HepG2 (cell line): ENCODE measurements at regions not wholly inside any gene's neighbourhood (a gene's known extent, or its start where the extent isn't known, plus 50 kb on each side); places are given as distances from the start of the nearest gene placed in this dataset.

ENCODE experiments used
- ATAC-seq: fragments of 200-7000 bp; cut with Tn5 transposase; 3 replicates; pipeline ENCODE4 v1.9.1; 2020; ENCODE audit warnings: mild to moderate bottlenecking, moderate library complexity
- BruUV-seq: library from RNA; stranded (reverse); fragments of 400-500 nt; replicated peaks from 2 replicates; lab custom pipeline; 2021; lab: Mats Ljungman, UMichigan
- CTCF ChIA-PET: fragments of 300-600 bp; formaldehyde crosslinking; extraction: SDS; loops from one replicate; lab custom pipeline; 2021; ENCODE audit warnings: low total read pairs, inconsistent platforms, low intra/inter-chr PET ratio; lab: Yijun Ruan, JAX
- POLR2A ChIA-PET: fragments of 350-600 bp; sonication (Branson Sonifier 250); formaldehyde crosslinking; loops from one replicate; lab custom pipeline; 2020; ENCODE audit warnings: antibody characterized with exemption, inconsistent platforms; lab: Yijun Ruan, JAX
- DNase-seq: peaks from one replicate; pipeline ENCODE4 v3.0.0-alpha.2; 2015; ENCODE audit warnings: low spot score
- FAIRE-seq: peaks from 3 replicates; lab custom pipeline; 2011; peaks lifted over from hg19 to GRCh38; lab: Jason Lieb, UNC
- H2AFZ ChIP-seq: one replicate; pipeline ENCODE4 v1.6.1; 2011; ENCODE audit warnings: low read length, inconsistent platforms
- H3K27ac ChIP-seq: fragments of 300-600 bp; 3 replicates; pipeline ENCODE4 v1.8.0; 2011; ENCODE audit warnings: mixed run types, mild to moderate bottlenecking, mixed read lengths, low read length, inconsistent platforms; ENCODE audit not compliant: insufficient read depth; ENCODE audit errors: extremely low read length
- H3K27me3 ChIP-seq, 2 experiments: fragments of 200-600 bp in 1 of 2; 2 replicates in 1 of 2; 3 replicates in 1 of 2; pipeline versions ENCODE4 v1.6.0 to v1.8.0; 2011; ENCODE audit warnings: low read length in 2 of 2, mild to moderate bottlenecking in 2 of 2, moderate library complexity in 2 of 2, inconsistent platforms in 1 of 2; ENCODE audit not compliant: insufficient read depth in 2 of 2, control insufficient read depth in 1 of 2
- H3K36me3 ChIP-seq, 2 experiments: fragments of 200-600 bp in 1 of 2; replicated peaks in 1 of 2; 2 replicates in 1 of 2; 3 replicates in 1 of 2; pipeline versions ENCODE4 v1.5.1 to v1.8.0; 2011; ENCODE audit warnings: low read length in 2 of 2, inconsistent platforms in 1 of 2; ENCODE audit not compliant: insufficient read depth in 2 of 2, control insufficient read depth in 1 of 2
- H3K4me1 ChIP-seq: 2 replicates; pipeline ENCODE4 v1.5.1; 2012; ENCODE audit warnings: low read length, inconsistent platforms; ENCODE audit not compliant: insufficient read depth
- H3K4me2 ChIP-seq: 2 replicates; pipeline ENCODE4 v1.6.0; 2011; ENCODE audit warnings: low read depth, low read length, inconsistent platforms
- H3K4me3 ChIP-seq, 3 experiments: fragments of 200-600 bp in 1 of 3; sonication (generic), shearing (Covaris generic) in 1 of 3; replicated peaks in 1 of 3; 2 replicates each; pipeline ENCODE4 v1.5.1; 2011 to 2016; ENCODE audit warnings: low read length in 3 of 3, inconsistent platforms in 2 of 3, low read depth in 2 of 3, mild to moderate bottlenecking in 2 of 3, control low read depth in 1 of 3, mixed read lengths in 1 of 3; ENCODE audit not compliant: insufficient read depth in 1 of 3
- H3K79me2 ChIP-seq: one replicate; pipeline ENCODE4 v1.6.1; 2011; ENCODE audit warnings: low read length, inconsistent platforms; ENCODE audit not compliant: insufficient read depth
- H3K9ac ChIP-seq: 2 replicates; pipeline ENCODE4 v1.6.0; 2011; ENCODE audit warnings: mild to moderate bottlenecking, low read depth, low read length, inconsistent platforms; ENCODE audit not compliant: insufficient read depth
- H3K9me3 ChIP-seq: 2 replicates; pipeline ENCODE4 v1.5.1; 2012; ENCODE audit warnings: mild to moderate bottlenecking, low read length
- H4K20me1 ChIP-seq: 2 replicates; pipeline ENCODE4 v1.6.0; 2011; ENCODE audit warnings: inconsistent platforms, mild to moderate bottlenecking, low read length, moderate library complexity; ENCODE audit not compliant: insufficient read depth
- DNMT1 ChIP-seq: sonication (generic); formaldehyde crosslinking; IDR thresholded peaks from 2 replicates; pipeline ENCODE4 v1.5.1; 2020; ENCODE audit warnings: mild to moderate bottlenecking, missing genetic modification reagents
- NFKBIZ ChIP-seq: IDR thresholded peaks from 2 replicates; pipeline ENCODE4 v1.6.1; 2018; ENCODE audit warnings: missing genetic modification reagents, missing compliant biosample characterization
- NKX3-1 ChIP-seq: sonication (generic); formaldehyde crosslinking; IDR thresholded peaks from 2 replicates; pipeline ENCODE4 v1.5.0; 2020; ENCODE audit warnings: missing genetic modification reagents
- SRY ChIP-seq: sonication (generic); formaldehyde crosslinking; IDR thresholded peaks from 2 replicates; pipeline ENCODE4 v1.8.0; 2022; ENCODE audit warnings: mild to moderate bottlenecking, missing genetic modification reagents
- ZNF724P ChIP-seq: sonication (generic); formaldehyde crosslinking; IDR thresholded peaks from 2 replicates; pipeline ENCODE4 v1.8.0; 2022; ENCODE audit warnings: missing genetic modification reagents, borderline replicate concordance
- WGBS: methylation state at CpG from one replicate; pipeline ENCODE4 v1.1.6; 2017; ENCODE audit warnings: low lambda C conversion rate; 5-methylcytosine and 5-hydroxymethylcytosine counted together
- in situ Hi-C: cut with HindIII; loops from 2 replicates; pipeline ENCODE4 v1.10.0; 2017; ENCODE audit warnings: low pct_unique_long_range_greater_than_20kb; ENCODE audit not compliant: extremely low pct_ligation_motif_present
- intact Hi-C: fragments of 100-400 bp; cut with micrococcal nuclease; formaldehyde crosslinking; loops from one replicate; pipeline ENCODE4 v1.10.0; 2022; ENCODE audit not compliant: unreplicated experiment
- TF ChIP-seq, protein P1 (sequence below): sonication (generic); formaldehyde crosslinking; IDR thresholded peaks from 2 replicates; pipeline ENCODE4 v1.4.0; 2020; ENCODE audit warnings: missing genetic modification reagents, borderline replicate concordance
- TF ChIP-seq, protein P2 (sequence below): IDR thresholded peaks from 2 replicates; pipeline ENCODE4 v1.6.1; 2016; ENCODE audit warnings: low read depth, borderline replicate concordance

GRCh38 chr7:120180221-120180620, 92.8 kb upstream of the KCND2 start:
- POLR2A ChIA-PET, result no interaction called here
- CTCF ChIA-PET, result no interaction called here
- H3K9me3 ChIP-seq, result no peaks in the 10 kb centered on the region
- H3K4me1 ChIP-seq, result no peaks in the 10 kb centered on the region
- TF ChIP-seq, protein P1, sequence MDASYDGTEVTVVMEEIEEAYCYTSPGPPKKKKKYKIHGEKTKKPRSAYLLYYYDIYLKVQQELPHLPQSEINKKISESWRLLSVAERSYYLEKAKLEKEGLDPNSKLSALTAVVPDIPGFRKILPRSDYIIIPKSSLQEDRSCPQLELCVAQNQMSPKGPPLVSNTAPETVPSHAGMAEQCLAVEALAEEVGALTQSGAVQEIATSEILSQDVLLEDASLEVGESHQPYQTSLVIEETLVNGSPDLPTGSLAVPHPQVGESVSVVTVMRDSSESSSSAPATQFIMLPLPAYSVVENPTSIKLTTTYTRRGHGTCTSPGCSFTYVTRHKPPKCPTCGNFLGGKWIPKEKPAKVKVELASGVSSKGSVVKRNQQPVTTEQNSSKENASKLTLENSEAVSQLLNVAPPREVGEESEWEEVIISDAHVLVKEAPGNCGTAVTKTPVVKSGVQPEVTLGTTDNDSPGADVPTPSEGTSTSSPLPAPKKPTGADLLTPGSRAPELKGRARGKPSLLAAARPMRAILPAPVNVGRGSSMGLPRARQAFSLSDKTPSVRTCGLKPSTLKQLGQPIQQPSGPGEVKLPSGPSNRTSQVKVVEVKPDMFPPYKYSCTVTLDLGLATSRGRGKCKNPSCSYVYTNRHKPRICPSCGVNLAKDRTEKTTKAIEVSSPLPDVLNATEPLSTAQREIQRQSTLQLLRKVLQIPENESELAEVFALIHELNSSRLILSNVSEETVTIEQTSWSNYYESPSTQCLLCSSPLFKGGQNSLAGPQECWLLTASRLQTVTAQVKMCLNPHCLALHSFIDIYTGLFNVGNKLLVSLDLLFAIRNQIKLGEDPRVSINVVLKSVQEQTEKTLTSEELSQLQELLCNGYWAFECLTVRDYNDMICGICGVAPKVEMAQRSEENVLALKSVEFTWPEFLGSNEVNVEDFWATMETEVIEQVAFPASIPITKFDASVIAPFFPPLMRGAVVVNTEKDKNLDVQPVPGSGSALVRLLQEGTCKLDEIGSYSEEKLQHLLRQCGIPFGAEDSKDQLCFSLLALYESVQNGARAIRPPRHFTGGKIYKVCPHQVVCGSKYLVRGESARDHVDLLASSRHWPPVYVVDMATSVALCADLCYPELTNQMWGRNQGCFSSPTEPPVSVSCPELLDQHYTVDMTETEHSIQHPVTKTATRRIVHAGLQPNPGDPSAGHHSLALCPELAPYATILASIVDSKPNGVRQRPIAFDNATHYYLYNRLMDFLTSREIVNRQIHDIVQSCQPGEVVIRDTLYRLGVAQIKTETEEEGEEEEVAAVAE (CRISPR knock-in tag), result no peak
- TF ChIP-seq DNMT1 (CRISPR knock-in tag) (no peak), SRY (CRISPR knock-in tag) (no peak), NKX3-1 (CRISPR knock-in tag) (no peak), ZNF724P (CRISPR knock-in tag) (no peak), NFKBIZ (CRISPR knock-in tag) (no peak)
- TF ChIP-seq, protein P2, sequence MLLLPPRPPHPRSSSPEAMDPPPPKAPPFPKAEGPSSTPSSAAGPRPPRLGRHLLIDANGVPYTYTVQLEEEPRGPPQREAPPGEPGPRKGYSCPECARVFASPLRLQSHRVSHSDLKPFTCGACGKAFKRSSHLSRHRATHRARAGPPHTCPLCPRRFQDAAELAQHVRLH (CRISPR knock-in tag), result no peak
- H3K79me2 ChIP-seq, result no peaks in the 10 kb centered on the region
- in situ Hi-C loops (no loop called here), intact Hi-C loops (no loop called here)
- H3K27me3 ChIP-seq, result no peaks in the 10 kb centered on the region
- FAIRE-seq (no peak), ATAC-seq (no peak), DNase-seq (no peak)
- no peak overlapping the region for H3K4me3 ChIP-seq
- no peaks in the 10 kb centered on the region for H4K20me1 ChIP-seq
- 3% methylated on average over 2 of the region's 2 CpGs for WGBS
- H2AFZ ChIP-seq, result no peak overlapping the region
- H3K4me2 ChIP-seq, result no peak overlapping the region
- H3K27ac ChIP-seq, result no peak overlapping the region
- no peak overlapping the region for H3K9ac ChIP-seq
- BruUV-seq, result no TSS peak
- H3K36me3 ChIP-seq, result no peaks in the 10 kb centered on the region
